GM19463 (cell line): ENCODE measurements at regions not wholly inside any gene's neighbourhood (a gene's known extent, or its start where the extent isn't known, plus 50 kb on each side); places are given as distances from the start of the nearest gene placed in this dataset.

Experiments used
- ATAC-seq: cut with Tn5 transposase; IDR thresholded peaks from one replicate; pipeline ENCODE4 v1.9.1; 2021; ENCODE audit warnings: mild to moderate bottlenecking, moderate library complexity; ENCODE audit not compliant: unreplicated experiment

DNA sequence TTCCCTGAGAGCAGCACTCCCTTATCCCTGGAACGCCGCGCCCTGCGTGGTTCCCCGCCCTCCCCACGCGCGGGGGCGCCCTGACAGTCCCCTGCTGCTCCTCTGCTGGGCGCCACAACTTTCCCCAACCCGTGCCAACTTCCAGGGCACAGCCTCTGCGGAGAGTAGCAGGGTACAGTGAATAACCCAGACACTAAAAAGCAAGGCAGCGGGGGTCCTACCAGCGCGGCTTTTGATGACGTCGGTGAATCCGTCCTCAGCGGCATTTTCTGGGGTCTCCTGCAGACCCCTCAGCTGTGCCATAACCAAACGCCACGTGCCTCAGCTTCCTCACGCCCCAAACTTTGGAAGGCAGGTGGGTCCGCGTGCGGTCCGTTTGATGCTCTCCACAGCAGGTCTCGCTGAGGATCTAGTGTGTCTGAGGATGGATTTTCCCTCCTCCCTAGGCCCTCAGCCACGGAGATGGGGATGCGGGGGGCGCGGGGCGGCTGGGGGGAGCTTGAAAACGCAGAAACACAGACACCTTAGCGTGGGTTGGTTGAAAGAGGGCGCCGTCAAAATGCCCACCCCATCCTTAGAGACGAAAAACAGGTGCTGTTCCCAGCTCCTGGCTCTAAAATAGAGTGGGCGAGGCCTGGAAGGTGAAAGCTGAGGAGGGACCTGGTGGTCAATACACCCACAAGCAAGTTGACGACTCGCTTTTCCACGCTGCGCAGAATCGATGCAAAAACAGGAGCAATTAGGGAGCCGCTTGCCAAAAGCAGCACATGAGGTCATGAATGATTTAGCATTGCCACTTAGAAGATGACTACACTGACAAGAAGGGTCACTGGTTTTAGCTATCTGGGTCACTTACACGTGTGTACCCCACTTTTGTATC is 405.6 kb downstream of the FAM47A start:
- ATAC-seq, result no peak

DNA sequence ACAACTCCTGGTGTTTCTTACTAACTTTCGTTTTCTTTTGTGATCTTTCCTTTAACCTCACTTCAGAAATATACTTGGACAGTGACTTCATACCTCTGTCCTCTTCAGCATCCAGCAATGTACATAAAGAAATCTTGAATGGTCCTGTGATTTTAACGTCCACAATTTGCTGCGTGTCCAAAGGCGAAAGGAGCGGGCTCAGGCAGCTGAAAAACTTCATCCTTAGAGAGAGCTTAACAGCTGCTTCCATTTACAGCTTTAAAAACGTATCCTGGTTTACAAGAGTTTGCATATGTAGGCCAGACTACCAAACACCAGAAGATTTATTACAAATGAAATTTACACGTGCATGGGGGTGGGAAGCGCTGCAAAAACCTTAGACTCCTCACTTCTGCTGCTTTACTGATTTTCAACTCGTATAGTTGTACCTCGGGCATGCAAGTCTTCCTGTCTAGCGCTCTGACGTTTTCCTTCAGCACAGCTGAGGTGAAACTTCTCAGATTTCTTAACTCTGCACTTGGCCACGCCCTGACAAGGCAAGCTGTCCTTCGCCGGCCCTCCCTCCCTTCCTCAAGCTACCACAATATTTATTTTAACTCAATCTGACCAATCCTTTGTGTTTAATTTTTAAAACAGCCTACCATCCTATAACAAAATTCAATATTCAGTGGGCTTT is 406.4 kb downstream of the FAM47A start:
- no peak for ATAC-seq

DNA sequence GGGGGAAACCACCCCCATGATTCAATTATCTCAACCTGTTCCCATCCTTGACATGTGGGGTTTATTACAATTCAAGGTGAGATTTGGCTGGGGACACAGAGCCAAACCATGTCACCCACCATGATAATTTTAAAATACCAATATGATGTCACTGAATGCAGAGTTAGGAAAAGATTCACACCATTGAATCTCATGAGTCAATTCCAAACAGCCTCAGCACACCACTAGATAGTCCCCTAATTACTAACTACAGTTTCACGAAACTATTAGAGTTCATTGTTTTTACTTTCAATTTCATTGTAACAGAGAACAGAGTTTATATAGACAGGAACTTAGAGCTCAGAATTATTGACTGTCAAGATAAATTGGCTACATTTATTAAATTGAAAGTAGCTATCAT is 410.2 kb downstream of the FAM47A start:
- peak; percentile 72 for ATAC-seq

DNA sequence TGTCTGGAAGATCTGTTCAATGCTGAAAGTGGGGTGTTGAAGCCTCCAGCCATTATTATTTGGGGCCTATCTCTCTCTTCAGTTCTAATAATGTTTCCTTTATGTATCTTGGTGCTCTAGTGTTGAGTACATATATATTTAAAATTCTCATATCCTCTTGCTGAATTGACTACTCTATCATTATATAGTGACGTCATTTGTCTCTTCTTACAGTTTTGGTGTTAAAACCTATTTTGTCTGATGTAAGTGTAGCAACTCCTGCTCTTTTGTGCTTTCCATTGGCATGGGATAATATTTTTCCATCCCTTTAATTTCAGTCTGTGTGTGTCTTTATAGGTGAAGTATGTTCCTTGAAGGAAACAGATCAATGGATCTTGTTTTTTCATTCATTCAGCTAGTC is 446.0 kb downstream of the FAM47A start:
- no peak for ATAC-seq
